ENCODE measurements at regions not wholly inside any gene's neighbourhood (a gene's known extent, or its start where the extent isn't known, plus 50 kb on each side); places are given as distances from the start of the nearest gene placed in this dataset.

- no peak for TF ChIP-seq RAD51 (IDR thresholded peaks at IDR 0.05)
- TF ChIP-seq CREM (IDR thresholded peaks at IDR 0.05; ENCODE audit: low read depth): peak; percentile 24; the same call in 1 of the 2 replicates
- no peak for TF ChIP-seq NFXL1 (IDR thresholded peaks at IDR 0.05; ENCODE audit: borderline replicate concordance)
- no peak for TF ChIP-seq CBX3 (IDR thresholded peaks at IDR 0.05; ENCODE audit: borderline replicate concordance, low read depth)
- no peak; a peak in 1 of 4 replicates for TF ChIP-seq BHLHE40 (IDR thresholded peaks at IDR 0.05; ENCODE audit: borderline replicate concordance in 1 of 2, low read depth in 2 of 2, low read length in 1 of 2)
- no peak for TF ChIP-seq USF1 (IDR thresholded peaks at IDR 0.05; ENCODE audit: borderline replicate concordance, extremely low read length, insufficient read depth, low read depth, low read length)
- no peak for TF ChIP-seq NR2F1 (conservative IDR thresholded peaks at IDR 0.05)
- TF ChIP-seq CEBPZ (IDR thresholded peaks at IDR 0.05; ENCODE audit: low read depth, low read length): no peak
- no peak for TF ChIP-seq NRF1 (conservative IDR thresholded peaks at IDR 0.05; ENCODE audit: low read depth, low read length)
- TF ChIP-seq TCF12 (IDR thresholded peaks at IDR 0.05; ENCODE audit: low read depth, low read length): peak; percentile 93
- TF ChIP-seq BACH1 (IDR thresholded peaks at IDR 0.05; ENCODE audit: borderline replicate concordance): peak; percentile 57; the same call in 1 of the 2 replicates
- 0 out of 2 replicates have a peak, but pooled peaks have one; percentile 43 for TF ChIP-seq EED (IDR thresholded peaks at IDR 0.05; ENCODE audit: low read depth)
- no peak for TF ChIP-seq ZBED1 (IDR thresholded peaks at IDR 0.05; ENCODE audit: borderline replicate concordance)
- TF ChIP-seq DPF2 (IDR thresholded peaks at IDR 0.05): peak; percentile 64; the same call in 1 of the 2 replicates
- peak; percentile 69; the same call in 1 of the 2 replicates for TF ChIP-seq ATF2 (IDR thresholded peaks at IDR 0.05; ENCODE audit: low read length)
- no peak for TF ChIP-seq ELK1 (IDR thresholded peaks at IDR 0.05; ENCODE audit: low read depth, low read length)
- peak; percentile 88 for TF ChIP-seq ZNF24 (IDR thresholded peaks at IDR 0.05)
- TF ChIP-seq YY1 (IDR thresholded peaks at IDR 0.05; ENCODE audit: low read depth, low read length): no peak
- TF ChIP-seq PBX3 (IDR thresholded peaks at IDR 0.05; ENCODE audit: insufficient replicate concordance, low read depth, low read length): no peak
- TF ChIP-seq, protein P1, sequence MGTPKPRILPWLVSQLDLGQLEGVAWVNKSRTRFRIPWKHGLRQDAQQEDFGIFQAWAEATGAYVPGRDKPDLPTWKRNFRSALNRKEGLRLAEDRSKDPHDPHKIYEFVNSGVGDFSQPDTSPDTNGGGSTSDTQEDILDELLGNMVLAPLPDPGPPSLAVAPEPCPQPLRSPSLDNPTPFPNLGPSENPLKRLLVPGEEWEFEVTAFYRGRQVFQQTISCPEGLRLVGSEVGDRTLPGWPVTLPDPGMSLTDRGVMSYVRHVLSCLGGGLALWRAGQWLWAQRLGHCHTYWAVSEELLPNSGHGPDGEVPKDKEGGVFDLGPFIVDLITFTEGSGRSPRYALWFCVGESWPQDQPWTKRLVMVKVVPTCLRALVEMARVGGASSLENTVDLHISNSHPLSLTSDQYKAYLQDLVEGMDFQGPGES (IDR thresholded peaks at IDR 0.05): no peak
- TF ChIP-seq SUPT20H (IDR thresholded peaks at IDR 0.05; ENCODE audit: borderline replicate concordance, control insufficient read depth, low read depth, low read length): no peak
- no peak for TF ChIP-seq CHD4 (IDR thresholded peaks at IDR 0.05)
Measured at GRCh38 chr5:116626945-116627679, 52.5 kb upstream of the SEMA6A start (continued).

All from GM12878 (cell line).